Natural killer cell (primary cell): ENCODE measurements at regions not wholly inside any gene's neighbourhood (a gene's known extent, or its start where the extent isn't known, plus 50 kb on each side); places are given as distances from the start of the nearest gene placed in this dataset.

ENCODE experiments used
- ATAC-seq, 3 donors: fragments of 150-1000 bp in 2 of 3; fragments of 200-7000 bp in 1 of 3; cut with Tn5 transposase; 1 replicate in 1 of 3; 2 replicates in 2 of 3; pipeline ENCODE4 v1.10.0; 2021; ENCODE audit warnings: mild to moderate bottlenecking in 2 of 3, moderate library complexity in 2 of 3
- DNase-seq, 2 donors: peaks; one replicate each; pipeline versions ENCODE4 v3.0.0 to v3.0.0-alpha.2; 2013 to 2021; ENCODE audit warnings: mixed read lengths in 1 of 2
- H3K27ac ChIP-seq: one replicate; pipeline ENCODE4 v1.5.1; 2013; ENCODE audit warnings: mild to moderate bottlenecking, low read length
- H3K27me3 ChIP-seq: one replicate; pipeline ENCODE4 v1.6.1; 2013; ENCODE audit warnings: low read length; ENCODE audit not compliant: control insufficient read depth, insufficient read depth
- H3K36me3 ChIP-seq: one replicate; pipeline ENCODE4 v1.6.1; 2013; ENCODE audit warnings: low read length; ENCODE audit not compliant: control insufficient read depth, insufficient read depth
- H3K4me1 ChIP-seq: one replicate; pipeline ENCODE4 v1.6.1; 2013; ENCODE audit warnings: low read length; ENCODE audit not compliant: control insufficient read depth, insufficient read depth
- H3K4me3 ChIP-seq: one replicate; pipeline ENCODE4 v1.5.1; 2013; ENCODE audit warnings: low read length
- H3K9me3 ChIP-seq: one replicate; pipeline ENCODE4 v1.6.1; 2013; ENCODE audit warnings: low read length; ENCODE audit not compliant: control insufficient read depth, insufficient read depth
- H3K27ac Mint-ChIP-seq, 2 donors: one replicate each; pipeline ENCODE4 v1.8.0; 2022; ENCODE audit warnings: mild to moderate bottlenecking in 2 of 2, mixed read lengths in 2 of 2, moderate library complexity in 1 of 2
- H3K27me3 Mint-ChIP-seq, 2 donors: one replicate each; pipeline ENCODE4 v1.8.0; 2022; ENCODE audit warnings: low read depth in 2 of 2, mixed read lengths in 2 of 2
- H3K36me3 Mint-ChIP-seq: one replicate; pipeline ENCODE4 v1.8.0; 2022; ENCODE audit warnings: mixed read lengths
- H3K4me1 Mint-ChIP-seq, 2 donors: one replicate each; pipeline ENCODE4 v1.8.0; 2022; ENCODE audit warnings: mixed read lengths in 2 of 2
- H3K4me3 Mint-ChIP-seq: one replicate; pipeline ENCODE4 v1.8.0; 2022; ENCODE audit warnings: mild to moderate bottlenecking, moderate library complexity, mixed read lengths
- H3K9me3 Mint-ChIP-seq, 2 donors: one replicate each; pipeline ENCODE4 v1.8.0; 2022; ENCODE audit warnings: mixed read lengths in 2 of 2
- CTCF ChIP-seq: fragments of 200-600 bp; IDR thresholded peaks from one replicate; pipeline ENCODE4 v1.8.0; 2022; ENCODE audit warnings: antibody characterized with exemption
- WGBS: methylation state at CpG from one replicate; pipeline ENCODE4 v1.1.7; 2013; ENCODE audit warnings: missing lambda C conversion rate; ENCODE audit not compliant: insufficient coverage; 5-methylcytosine and 5-hydroxymethylcytosine counted together
- intact Hi-C: fragments of 100-400 bp; cut with micrococcal nuclease; formaldehyde crosslinking; loops from one replicate; pipeline ENCODE4 v1.14.2; 2022

DNA sequence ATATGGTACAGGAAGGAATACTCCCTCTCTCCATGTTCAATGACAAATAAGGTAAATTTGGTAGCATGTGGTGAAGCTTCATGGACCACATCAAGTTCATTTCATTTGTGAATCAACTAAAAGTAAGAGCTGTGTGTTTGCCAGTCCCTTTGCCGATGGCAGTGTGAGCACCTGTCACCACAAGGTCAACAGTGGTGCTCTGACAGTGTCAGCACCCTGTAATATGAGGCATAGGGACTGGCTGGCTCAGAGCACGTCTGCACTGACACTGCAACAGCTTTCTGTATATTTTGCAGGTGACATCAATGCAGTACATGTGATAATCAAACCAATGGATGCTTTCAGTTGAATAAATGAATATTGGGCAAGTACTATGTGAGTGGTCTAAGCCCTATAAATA lies 852.4 kb downstream of the TUSC7 start:
- H3K9me3 ChIP-seq = no peaks in the 10 kb centered on the region
- H3K4me3 ChIP-seq = no peak overlapping the region
- no peaks in the 10 kb centered on the region for H3K36me3 ChIP-seq
- Mint-ChIP-seq H3K9me3 (peaks cover 11 to 16% of the 10 kb centered on the region in 2 donors), H3K36me3 (no peaks in the 10 kb centered on the region), H3K27ac (no peak overlapping the region), H3K27me3 (no peaks in the 10 kb centered on the region), H3K4me1 (no peaks in the 10 kb centered on the region), H3K4me3 (no peak overlapping the region)
- no peaks in the 10 kb centered on the region for H3K27me3 ChIP-seq
- H3K4me1 ChIP-seq = no peaks in the 10 kb centered on the region
- ATAC-seq (no peak), DNase-seq (no peak)
- TF ChIP-seq CTCF = no peak
- H3K27ac ChIP-seq = no peak overlapping the region
- intact Hi-C loops = no loop called here
- 83% methylated on average over 2 of the region's 2 CpGs for WGBS

DNA sequence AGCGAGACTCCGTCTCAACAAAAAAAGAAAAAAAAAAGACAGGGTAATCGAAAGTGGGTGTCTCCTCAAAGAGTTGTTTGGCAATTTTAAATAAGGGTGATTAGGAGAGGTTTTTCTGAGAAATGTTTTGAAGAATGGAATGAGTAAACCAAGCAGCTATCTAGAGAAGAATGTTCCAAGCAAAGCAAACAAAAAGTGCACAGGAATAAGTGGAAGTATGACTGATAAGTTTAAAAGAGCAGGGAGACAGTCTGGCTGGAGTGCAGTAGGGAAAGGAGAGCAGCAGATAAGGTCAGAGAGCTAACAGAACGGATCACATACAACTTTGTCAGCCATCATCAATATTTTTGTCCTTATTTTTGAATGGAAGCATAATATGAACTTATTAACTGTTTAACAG lies 853.5 kb downstream of the TUSC7 start:
- Histone ChIP-seq H3K9me3 (no peaks in the 10 kb centered on the region), H3K36me3 (no peaks in the 10 kb centered on the region), H3K4me3 (no peak overlapping the region), H3K27ac (no peak overlapping the region), H3K4me1 (no peaks in the 10 kb centered on the region), H3K27me3 (no peaks in the 10 kb centered on the region)
- no peak for TF ChIP-seq CTCF
- H3K9me3 Mint-ChIP-seq = peaks cover 11 to 12% of the 10 kb centered on the region in 2 donors
- H3K27ac Mint-ChIP-seq = no peak overlapping the region
- DNase-seq (no peak), ATAC-seq (no peak)
- 86% methylated on average over 3 of the region's 4 CpGs for WGBS
- H3K36me3 Mint-ChIP-seq = no peaks in the 10 kb centered on the region
- no peak overlapping the region for H3K4me3 Mint-ChIP-seq
- no peaks in the 10 kb centered on the region for H3K4me1 Mint-ChIP-seq
- intact Hi-C loops = no loop called here
- H3K27me3 Mint-ChIP-seq = no peaks in the 10 kb centered on the region

DNA sequence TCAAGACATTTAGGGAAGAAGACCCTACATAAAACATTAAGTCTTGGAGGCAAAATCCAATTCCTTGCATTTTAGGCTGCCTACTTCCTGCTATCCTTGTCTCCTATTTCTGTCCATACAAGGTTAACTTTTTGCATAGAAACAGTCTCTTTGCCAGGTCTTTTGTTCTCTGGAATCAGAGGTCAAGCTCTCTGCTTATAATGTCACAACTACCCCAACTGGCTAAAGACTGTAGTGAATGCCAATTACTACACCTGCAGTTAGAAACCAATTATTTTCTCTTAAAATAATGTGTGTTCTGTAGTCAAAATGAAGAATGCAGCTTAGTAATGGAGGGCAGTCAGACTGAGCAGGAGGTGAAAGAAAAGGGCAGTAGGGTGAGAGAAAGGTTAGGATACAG lies 856.2 kb downstream of the TUSC7 start:
- TF ChIP-seq CTCF = no peak
- Mint-ChIP-seq H3K27me3 (no peaks in the 10 kb centered on the region), H3K4me1 (no peaks in the 10 kb centered on the region), H3K27ac (no peak overlapping the region), H3K9me3 (peaks cover 5 to 6% of the 10 kb centered on the region in 2 donors), H3K36me3 (no peaks in the 10 kb centered on the region), H3K4me3 (no peak overlapping the region)
- H3K27me3 ChIP-seq = no peaks in the 10 kb centered on the region
- no peak overlapping the region for H3K27ac ChIP-seq
- no peaks in the 10 kb centered on the region for H3K9me3 ChIP-seq
- no peak for DNase-seq
- no peaks in the 10 kb centered on the region for H3K36me3 ChIP-seq
- no peak for ATAC-seq
- H3K4me3 ChIP-seq = no peak overlapping the region
- no peaks in the 10 kb centered on the region for H3K4me1 ChIP-seq
- intact Hi-C loops = no loop called here

DNA sequence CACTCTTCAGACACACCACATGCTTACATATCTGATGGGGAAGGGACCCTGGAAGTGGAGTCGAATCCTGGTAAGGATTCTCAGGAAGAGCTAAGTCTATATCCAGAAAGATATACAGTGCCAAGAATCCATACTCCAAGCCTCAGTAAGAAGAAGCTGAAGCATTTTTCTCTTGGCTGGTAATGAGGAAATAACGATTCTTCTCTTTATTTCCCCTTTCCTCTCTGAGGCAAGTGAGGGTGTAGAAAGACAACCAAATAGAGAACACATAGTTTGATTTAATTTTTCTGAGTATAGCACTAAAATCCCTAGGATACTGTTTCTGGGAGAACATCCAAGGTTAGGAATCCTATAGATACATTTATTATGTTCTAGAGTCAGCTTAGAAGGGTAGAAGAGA lies 857.3 kb downstream of the TUSC7 start:
- Mint-ChIP-seq H3K4me3 (no peak overlapping the region), H3K4me1 (no peaks in the 10 kb centered on the region), H3K27me3 (no peaks in the 10 kb centered on the region), H3K9me3 (peaks cover 5 to 6% of the 10 kb centered on the region in 2 donors), H3K27ac (no peak overlapping the region), H3K36me3 (no peaks in the 10 kb centered on the region)
- H3K36me3 ChIP-seq = no peaks in the 10 kb centered on the region
- intact Hi-C loops = no loop called here
- no peaks in the 10 kb centered on the region for H3K27me3 ChIP-seq
- H3K4me3 ChIP-seq = no peak overlapping the region
- H3K4me1 ChIP-seq = no peaks in the 10 kb centered on the region
- no peak overlapping the region for H3K27ac ChIP-seq
- DNase-seq (no peak), ATAC-seq (no peak)
- TF ChIP-seq CTCF = no peak
- 86% methylated on average over 1 of the region's 2 CpGs for WGBS
- H3K9me3 ChIP-seq = no peaks in the 10 kb centered on the region
